HEK293 (cell line): ENCODE measurements at regions not wholly inside any gene's neighbourhood (a gene's known extent, or its start where the extent isn't known, plus 50 kb on each side); places are given as distances from the start of the nearest gene placed in this dataset.

Experiments used
- BCL11A ChIP-seq: fragments of 450-650 bp; formaldehyde crosslinking; IDR thresholded peaks from 2 replicates; pipeline ENCODE4 v1.5.1; 2016; ENCODE audit warnings: low read depth, missing biosample characterization, missing genetic modification characterization
- CTCF ChIP-seq: fragments of 450-650 bp; formaldehyde crosslinking; IDR thresholded peaks from 2 replicates; pipeline ENCODE4 v1.5.1; 2016; ENCODE audit warnings: missing biosample characterization, missing genetic modification characterization
- ZBTB21 ChIP-seq: fragments of 450-650 bp; formaldehyde crosslinking; IDR thresholded peaks from 2 replicates; pipeline ENCODE4 v1.5.1; 2017; ENCODE audit warnings: missing biosample characterization, missing genetic modification characterization
- ZNF169 ChIP-seq: fragments of 450-650 bp; formaldehyde crosslinking; IDR thresholded peaks from 2 replicates; pipeline ENCODE4 v1.5.1; 2016; ENCODE audit warnings: missing biosample characterization, missing genetic modification characterization
- TF ChIP-seq, protein P1 (sequence below): fragments of 450-650 bp; formaldehyde crosslinking; IDR thresholded peaks from 2 replicates; pipeline ENCODE4 v1.5.1; 2016; ENCODE audit warnings: missing biosample characterization, missing genetic modification characterization

DNA sequence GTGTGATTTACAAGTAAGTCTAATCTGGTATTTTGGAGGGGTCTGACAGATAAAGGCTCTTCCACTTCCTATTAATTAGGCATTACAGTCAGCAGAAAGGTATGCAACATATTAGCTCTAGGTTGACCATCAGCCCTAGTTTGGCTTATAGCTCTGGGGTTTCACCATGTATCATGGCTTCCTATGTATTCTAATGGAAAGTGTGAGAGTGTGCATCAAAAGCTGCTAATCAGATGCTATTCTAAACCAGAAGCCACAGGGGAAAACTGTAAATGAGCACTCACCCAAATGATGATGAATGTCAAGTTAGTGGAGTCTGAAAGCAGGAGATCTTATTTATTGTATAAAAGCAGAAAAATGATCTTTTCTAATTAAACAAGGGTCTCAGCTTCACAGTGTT, 149.2 kb upstream of the MITF start:
- TF ChIP-seq CTCF (tag by site-specific recombination) = no peak
- TF ChIP-seq, protein P1, sequence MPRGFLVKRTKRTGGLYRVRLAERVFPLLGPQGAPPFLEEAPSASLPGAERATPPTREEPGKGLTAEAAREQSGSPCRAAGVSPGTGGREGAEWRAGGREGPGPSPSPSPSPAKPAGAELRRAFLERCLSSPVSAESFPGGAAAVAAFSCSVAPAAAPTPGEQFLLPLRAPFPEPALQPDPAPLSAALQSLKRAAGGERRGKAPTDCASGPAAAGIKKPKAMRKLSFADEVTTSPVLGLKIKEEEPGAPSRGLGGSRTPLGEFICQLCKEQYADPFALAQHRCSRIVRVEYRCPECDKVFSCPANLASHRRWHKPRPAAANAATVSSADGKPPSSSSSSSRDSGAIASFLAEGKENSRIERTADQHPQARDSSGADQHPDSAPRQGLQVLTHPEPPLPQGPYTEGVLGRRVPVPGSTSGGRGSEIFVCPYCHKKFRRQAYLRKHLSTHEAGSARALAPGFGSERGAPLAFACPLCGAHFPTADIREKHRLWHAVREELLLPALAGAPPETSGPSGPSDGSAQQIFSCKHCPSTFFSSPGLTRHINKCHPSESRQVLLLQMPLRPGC (tag by site-specific recombination) = no peak
- no peak for TF ChIP-seq ZBTB21 (tag by site-specific recombination)
- TF ChIP-seq ZNF169 = no peak
- TF ChIP-seq BCL11A = no peak
